EH (cell line): ENCODE measurements at regions not wholly inside any gene's neighbourhood (a gene's known extent, or its start where the extent isn't known, plus 50 kb on each side); places are given as distances from the start of the nearest gene placed in this dataset.

Source experiments
- DNase-seq: peaks from one replicate; pipeline ENCODE4 v3.0.0-alpha.2; 2015; ENCODE audit warnings: low read depth

DNA sequence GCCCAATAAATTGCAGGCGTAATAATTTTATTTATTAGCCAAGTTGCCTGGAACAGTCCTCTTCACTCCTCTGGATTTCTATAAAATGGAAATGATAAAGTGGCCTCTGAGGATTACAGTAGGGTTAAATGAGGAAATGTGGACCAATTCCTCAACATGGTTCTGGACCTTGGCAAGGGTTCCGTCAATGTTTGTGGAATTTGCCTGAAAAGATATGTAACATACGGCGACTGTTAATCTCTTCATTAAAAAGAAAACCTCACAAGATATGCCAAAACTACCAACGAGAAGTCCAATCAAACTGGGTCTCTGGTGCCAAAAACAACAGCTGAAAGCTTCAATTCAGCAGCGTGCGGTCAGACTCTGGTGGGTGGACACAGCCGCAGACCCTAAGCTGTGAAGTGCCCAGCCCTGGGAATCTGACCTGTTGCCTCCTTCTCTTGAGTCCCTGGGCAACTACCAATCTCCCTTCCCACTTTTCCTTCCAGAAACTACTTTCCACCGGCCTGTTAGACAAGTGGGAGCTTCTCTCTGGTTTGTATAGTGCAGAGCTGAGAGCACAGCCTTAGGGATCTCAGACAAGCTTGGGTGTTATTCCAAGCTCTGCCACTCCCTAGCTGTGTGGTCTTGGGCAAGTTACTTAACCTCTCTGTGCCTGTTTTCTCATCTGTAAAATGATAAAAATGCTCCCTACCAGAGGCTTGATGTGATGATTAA is 190.5 kb upstream of the GSC start:
- no peak for DNase-seq

DNA sequence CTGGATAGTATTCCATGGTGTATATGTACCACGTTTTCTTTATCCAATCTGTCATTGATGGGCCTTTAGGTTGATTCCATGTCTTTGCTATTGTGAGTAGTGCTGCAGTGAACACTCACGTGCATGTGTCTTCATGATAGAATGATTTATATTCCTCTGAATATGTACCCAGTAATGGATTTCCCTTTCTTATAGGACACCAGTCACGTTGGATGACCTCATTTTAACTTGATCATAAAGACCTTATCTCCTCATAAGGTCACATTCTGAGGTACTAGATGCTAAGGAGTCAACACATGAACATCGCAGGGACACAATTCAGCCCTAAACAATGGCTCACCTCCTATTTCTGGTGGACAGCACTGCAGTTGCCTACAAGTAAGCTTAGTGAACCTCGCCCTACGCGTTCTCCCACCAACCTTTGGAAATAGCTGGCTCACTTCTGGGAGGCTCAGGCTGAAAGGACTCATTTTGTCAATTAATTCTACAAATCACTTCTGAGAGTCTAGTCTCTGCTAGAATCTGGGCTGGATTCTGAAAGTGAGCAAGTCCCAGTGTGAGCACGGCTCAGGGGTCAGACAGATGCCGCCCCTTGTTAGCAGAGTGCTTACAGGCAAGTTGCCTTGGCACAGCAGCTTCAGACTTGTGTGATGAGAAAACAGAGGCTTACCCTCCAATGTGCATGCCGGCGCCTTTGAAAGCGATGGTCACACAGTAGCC is 183.8 kb upstream of the GSC start:
- DNase-seq, result no peak

DNA sequence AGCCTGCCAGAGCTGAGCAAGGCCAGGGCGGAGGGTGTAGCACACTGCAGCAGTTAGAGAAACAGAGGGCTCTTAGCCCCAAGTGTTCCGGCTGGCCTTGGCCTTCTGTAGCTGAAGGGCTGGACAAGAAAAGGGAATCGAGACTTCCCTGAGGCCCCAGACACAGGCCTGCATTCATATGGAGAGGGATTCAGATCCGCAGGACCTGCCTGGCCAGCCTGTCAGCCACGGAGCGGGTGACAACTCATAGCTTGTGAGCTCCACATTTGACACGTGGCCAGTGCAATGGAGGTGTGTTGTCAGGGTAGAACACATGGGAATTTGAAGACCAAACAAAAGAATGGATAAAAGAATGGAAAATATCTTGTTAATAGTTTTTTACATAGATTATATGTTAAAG is 182.2 kb upstream of the GSC start:
- DNase-seq, result no peak

DNA sequence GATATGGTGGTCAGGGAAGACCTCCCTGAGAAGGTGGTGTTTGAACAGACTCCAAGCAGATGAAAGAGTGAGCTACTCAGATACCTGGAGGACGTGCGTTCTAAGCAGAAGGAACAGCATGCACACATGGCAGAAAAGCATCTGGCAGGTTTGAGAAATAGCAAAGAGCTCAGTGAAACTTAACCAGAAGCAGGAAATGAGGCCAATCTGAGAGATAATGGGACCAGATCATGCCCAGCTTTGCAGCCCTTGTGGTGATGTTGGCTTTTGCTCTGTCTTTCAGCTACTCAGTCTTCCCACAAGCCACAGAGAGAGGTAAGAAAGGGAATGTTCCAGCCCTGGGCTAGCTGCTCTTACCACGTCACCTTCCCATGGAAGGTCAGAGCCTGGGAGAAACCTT is 176.3 kb upstream of the GSC start:
- no peak for DNase-seq

DNA sequence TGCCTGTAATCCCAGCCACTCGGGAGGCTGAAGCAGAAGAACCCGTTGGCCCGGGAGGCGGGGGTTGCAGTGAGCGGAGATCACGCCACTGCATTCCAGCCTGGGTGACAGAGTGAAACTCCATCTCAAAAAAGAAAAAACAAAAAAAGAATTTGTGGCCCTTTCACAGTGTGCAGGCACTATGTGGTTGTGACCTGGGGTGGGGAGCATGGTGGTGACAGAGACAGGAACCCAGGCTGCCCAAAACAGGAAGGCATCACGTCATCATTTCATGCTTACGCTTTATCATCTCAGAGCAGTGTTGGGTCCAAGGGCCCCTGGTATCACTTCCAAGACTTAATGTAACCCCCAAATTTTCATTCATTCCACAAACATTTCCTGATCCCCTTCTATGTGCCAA is 175.7 kb upstream of the GSC start:
- no peak for DNase-seq

DNA sequence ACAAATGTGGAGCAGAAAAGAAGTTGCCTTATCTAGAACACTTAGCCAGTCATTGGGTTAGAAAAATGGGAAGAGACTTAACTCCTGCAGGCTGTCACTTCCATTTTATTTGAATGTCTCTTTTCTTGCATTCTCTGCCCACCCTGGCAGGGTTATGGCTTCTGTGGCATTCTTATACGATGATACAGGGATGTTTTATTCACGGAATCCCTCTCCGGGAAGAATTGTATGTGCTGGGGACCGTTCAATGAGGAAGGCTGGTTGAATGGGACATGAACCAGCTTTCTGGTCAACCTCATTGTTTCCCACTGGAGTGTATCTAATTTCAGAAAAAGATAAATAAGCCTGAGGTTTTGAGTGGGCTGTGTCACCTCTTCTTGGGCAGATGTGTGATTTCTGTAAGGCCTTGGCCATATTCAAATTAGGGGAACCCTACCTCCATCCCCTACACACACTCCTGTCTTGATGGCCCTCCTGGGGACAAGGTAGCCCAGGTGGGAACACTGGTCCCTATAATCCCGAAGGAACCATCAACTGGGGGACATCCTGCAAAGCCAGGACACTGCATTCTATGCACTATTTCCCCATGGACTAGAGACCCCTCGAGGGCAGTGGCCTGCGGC is 174.8 kb upstream of the GSC start:
- DNase-seq, result no peak

DNA sequence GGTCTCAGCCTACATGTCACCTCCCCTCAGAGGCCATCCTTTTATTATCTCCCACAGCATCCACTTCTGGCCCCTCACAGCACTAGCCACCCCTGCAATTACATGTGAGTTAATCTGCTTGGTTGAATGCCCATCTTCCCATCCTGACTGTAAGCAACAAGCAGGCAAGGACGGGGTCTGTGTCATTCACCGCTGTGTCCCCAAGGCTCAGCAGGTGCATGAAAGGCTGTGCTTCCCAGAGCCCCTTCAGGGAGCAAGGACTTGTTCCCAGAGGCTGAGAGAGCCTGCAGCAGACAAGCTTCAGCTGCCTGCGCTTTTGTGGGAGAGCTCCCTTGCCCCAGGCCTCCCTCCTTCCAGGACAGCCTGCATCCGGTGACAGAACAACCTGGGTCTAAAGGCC is 172.7 kb upstream of the GSC start:
- DNase-seq, result no peak

DNA sequence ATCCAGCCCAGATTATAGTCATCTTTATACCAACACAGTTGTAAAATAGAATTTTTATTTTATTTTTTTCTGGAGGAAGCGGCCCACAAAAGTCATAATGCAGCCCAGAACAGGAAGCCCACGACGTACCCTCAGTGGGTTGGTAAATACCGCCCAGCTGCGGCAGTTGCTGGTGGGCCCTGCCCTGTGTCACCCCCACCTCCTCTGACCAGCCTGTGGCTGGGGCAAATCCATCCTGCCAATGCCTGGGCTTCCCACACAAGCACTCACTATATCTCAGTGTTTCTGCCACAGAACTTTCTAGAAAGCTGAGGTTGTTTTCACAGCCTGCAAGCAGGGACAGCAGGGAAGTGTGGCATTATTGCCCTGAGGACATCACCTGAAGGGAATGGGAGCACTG is 171.4 kb upstream of the GSC start:
- no peak for DNase-seq

DNA sequence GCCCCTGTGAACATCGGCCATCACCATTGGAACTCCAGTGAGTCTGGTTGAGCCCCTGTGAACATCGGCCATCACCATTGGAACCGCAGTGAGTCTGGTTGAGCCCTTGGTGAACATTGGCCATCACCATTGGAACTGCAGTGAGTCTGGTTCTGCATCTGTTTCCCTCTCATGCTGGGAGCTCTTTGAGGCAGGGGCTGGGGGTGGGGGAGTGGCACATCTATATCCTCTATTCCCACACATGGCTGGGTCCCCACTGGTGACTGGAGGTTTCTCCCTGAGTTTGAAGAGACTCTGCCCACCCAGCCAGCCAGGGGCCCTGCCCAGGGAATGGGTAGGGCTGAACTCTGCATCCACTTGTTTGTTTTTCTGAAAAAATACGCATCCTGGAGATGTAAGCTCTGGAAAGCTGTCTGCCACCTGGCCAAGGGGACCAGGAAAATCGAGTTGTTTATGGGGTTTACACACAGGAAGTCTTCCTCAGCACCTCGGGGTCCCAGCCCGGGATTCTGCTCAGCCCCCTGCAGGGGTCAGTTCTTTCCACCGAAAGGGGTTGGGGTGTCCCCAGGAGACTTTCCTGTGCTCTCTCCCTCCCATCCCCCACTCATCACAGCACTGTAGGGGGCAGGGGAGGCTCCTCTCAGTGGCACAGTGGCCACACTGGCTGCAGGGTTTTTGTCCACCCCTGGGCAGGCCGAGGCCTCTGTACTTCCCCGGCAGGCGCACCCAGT is 170.5 kb upstream of the GSC start:
- no peak for DNase-seq

DNA sequence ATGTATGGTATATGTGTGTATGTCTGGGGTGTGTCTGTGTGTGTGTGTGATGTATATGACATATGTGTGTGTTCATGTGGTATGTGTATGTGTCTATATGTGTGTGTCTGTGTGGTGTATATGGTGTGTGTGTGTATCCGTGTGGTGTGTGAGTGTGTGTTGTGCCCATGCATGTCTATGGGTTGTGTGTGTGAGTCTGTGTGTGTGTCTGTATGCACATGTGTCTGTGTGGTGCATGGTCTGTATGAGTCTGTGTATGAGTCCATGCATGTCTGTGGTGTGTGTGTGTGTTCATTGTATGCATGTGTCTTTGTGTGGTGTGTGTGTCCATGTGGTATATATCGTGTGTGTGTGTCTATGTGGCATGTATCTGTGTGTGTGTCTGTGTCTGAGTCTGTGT is 168.1 kb upstream of the GSC start:
- DNase-seq, result no peak

DNA sequence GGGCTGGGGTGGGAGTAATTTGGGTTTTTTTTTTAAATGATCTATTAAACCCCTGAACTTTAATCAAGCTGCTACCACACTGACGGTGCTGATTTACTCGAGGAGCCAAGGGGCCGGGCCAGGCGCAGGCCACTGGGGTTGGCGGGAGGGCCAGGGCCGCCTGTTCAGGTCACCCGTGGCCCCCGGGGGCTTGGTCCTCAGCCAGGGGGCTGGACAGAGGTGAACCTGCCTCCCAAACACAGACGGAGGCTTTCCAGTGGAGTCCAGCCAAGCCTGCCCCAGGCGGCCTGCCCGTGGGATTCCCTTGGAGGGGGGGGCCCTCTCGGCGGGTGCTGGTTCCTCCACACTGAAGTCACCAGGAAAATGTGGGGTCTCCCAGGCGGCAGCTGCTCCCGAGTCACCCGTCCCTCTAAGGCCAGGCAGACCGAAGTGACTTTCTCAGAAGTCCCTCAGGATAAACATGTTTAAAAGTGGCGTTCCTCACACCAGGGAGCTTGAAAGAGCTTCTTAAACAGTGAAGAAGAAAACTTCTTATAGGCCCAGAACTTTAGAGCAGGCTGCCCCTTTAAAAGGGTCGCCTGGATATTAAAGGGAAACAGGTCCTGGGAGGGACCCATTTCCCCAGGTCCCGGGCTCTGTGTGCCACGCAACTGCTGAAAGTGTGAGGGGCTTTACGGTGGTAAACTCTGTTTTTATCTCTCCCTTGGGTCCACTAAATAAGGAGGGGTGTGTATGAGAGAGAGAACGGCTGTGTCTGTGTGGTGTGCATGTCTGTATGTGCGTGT is 167.2 kb upstream of the GSC start:
- DNase-seq, result no peak

DNA sequence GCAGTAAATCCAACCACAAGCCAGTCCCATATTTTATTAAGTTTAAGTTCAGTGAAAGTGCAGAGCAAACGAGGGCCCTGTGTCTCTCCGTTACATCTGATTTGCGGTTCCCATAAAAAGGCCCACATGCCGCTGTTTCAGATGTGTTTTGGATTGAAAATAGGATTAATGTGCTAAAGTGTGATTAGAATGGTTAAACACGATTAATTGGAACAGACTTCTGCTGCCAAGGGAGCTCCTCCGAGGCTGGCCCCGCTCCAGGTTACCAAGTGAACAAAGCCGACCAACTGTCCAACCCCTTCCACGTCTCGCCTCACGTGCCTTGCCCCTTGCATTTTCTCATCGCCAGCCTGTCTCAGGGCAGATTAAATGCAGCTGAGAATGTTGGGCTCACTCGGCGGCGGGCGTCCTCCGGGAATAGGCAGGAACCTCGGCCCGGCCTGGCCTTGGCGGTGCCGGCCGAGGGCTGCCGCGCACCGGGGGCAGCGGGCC is 166.5 kb upstream of the GSC start:
- DNase-seq, result peak; percentile 32

DNA sequence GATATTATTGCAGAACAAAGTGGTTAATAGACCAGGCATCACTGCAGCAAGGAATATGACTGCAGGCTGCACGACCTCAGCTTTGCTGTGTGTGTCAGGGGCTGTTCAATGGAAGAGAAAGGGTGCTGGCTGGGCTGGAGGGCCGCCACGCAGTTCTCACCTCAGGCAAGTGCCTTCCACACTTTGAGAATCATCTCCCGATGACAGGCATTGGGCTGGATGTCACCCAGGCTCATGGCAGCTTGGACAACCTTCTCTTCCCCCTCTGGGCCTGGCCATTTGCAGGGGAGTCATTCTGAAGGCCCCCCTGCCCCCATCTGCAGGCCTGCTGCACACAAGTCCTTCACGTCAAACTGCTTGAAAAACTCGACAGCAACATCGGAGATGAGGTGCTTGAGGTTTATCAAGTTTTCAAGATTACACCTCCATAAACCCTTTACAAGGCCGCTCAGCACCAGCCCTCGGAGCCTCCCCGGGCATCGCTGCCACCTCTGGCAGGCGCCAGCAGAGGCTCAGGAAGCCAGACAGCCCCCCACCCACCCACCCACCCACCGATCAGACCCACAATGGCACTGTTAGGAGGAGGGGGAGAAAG is 165.9 kb upstream of the GSC start:
- no peak for DNase-seq

DNA sequence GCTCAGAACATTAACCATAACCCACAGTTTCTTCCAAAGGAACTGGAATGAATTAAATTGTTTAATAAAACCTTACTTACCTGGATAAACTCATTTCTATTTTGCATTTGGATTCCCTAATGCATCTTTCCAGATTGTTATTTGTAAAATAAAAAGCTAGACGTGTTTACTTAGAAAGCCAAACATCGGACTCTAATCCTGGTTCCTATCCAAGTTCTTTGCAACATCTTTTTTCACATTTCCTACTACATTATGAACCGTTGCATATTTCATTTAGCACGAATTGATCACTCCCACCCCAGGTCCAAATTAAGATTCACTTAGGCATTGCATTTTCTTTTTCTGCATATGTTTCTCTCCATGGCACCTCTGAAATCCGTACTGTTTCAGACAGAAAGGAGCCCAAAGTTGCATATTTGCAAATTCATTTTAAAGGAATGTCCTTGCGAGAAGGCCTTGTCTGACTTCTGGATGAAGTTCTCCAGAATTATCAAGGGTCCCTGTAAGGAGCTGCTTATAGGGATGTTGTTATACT is 164.4 kb upstream of the GSC start:
- DNase-seq, result no peak

DNA sequence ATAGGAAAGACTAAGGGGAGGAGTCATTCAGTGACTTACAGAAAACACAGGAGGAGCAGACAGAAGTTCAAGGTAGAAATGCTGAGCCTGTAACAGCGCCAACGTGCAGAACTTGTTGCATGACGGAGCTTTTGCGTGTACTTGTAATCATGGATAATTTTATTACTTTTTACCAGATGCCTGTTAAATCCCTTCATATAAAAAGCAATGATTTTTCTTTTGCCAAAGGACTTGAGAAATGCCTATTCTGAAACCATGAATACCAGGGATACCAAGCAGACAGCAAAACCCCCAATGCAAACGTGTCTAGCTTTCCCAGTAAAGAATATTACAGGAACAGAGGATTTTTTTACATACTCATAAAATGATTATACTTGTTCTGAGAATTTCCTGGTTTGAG is 163.6 kb upstream of the GSC start:
- peak; percentile 27 for DNase-seq

DNA sequence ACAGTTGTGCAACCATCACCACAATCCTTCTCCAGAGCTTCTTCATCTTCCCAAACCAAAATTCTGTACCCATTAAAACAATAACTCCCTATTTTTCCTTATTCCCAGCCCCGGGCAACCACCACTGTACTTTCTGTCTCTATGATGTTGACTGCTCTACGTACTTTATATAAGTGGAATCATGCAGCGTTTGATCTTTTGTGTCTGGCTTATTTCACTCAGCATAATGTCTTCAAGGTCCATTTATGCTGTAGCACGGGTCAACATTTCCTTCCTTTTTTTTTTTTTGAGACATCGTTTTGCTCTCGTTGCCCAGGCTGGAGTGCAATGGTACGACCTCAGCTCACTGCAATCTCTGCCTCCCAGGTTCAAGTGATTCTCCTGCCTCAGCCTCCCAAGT is 162.7 kb upstream of the GSC start:
- no peak for DNase-seq

DNA sequence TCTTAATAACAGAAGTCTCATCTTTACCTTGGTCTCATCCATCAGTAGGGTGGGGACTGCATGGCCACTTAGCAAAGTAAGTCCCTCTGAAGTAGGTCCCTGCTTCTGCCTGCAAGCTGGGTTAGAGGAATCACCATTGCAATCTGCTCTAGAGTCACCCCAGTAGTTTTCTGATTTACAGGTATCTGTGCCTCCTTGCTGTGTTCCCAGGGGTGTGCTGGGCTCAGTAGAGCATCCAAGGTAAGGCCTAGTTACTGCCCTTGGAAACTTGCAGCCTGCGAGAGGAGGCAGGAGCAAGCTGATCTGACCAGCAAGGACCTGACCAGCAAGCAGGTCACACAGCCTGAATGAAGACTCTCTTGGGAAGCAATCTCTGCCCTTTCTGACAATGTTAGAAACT is 160.8 kb upstream of the GSC start:
- no peak for DNase-seq

DNA sequence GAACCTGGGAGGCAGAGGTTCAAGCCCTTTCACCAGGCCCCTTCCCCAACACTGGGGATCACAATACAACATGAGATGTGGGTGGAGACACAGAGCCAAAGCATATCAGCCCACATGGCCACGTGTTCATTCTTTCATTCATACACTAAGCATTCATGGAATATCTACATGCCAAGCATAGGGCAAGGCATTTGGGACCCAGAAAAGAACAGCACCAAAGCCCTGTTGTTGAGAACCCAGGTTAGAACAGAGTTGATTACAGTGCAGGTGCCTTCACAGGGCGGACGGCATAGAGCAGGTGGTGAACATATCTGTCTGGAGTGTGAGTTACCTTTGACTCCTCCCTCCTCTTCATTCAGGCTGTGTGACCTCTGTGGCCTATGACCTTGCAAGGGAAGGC is 159.4 kb upstream of the GSC start:
- no peak for DNase-seq

DNA sequence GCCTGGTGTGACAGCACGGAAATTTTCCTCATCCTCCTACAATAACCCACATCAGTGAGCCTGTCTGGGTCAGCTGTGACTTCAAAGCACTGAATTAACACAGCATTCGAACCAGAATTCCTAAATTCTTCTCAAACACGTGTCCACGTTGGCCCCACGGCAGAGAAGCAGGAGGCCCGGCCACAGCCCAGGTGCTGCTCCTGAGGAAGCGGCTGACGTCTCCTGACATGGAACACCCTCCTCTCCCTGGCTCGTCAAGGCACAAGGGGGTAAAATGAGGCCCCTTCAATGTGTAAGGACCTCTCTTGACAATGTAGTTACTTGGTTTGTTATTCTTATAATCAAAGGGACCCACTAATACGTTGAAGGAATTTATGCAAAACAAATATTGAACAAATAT is 156.3 kb upstream of the GSC start:
- DNase-seq, result no peak

DNA sequence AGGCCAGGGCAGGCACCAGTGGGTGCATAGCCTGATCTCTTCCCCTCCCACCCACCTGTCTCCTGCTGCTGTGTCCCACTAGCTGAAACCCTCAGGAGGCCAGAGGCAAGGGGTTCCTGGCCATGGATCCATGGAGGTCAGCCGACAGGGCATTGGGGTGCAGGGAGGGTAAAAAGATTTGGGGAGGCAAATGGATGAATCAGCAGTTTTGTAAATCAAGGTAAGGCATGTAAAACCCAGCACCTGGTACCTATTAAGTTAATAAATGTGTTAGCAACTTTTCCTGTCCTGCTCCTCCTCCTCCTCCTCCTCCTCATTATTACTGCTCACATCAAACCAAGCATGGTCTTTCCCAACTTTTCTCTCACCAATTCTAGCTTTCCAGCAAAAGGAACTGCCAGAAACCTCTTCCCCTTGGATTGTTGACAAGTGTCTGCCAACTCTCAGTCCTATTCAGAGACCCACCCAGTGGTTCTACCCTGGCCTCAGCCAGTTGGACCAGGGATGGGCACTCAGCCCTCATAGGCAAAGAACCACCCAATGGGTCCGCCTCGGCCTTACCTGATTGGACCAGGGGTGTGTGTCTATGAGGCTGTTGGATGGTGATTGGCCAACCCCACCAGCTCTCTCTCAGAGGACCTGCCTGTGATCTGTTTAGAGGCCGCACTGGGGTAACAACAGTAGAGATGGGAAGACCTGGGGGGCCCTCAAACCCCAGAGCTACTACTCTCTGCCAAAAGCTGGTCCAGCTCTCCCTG is 155.7 kb upstream of the GSC start:
- no peak for DNase-seq

DNA sequence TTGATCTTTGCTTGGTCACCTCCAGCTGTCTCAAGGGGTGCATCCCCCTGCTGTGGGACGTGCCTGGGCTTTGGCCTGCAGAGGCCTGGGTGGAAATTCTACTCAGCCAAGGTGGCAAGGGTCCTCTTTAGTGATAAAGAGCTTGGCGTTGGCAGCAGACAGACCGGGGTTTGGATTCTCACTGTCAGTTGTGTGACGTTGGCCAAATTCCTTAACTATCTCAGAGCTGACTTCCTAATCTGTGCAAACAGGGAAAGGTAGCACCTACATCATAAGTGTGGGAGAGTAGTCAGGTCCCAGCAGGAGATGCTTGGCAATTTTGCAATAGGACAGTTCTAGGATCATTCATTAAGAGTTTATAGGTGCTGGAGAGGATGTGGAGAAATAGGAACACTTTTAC is 154.3 kb upstream of the GSC start:
- DNase-seq, result no peak
